HG02759 (cell line): ENCODE measurements at regions not wholly inside any gene's neighbourhood (a gene's known extent, or its start where the extent isn't known, plus 50 kb on each side); places are given as distances from the start of the nearest gene placed in this dataset.
"Not testable (repeated sequence)": the region's sequence is repeated elsewhere in the genome, so short reads cannot be mapped to it uniquely, and the experiment has no call there.

Source experiments
- ATAC-seq: cut with Tn5 transposase; IDR thresholded peaks from one replicate; pipeline ENCODE4 v1.9.1; 2021; ENCODE audit warnings: mild to moderate bottlenecking, moderate library complexity; ENCODE audit not compliant: unreplicated experiment

- not testable (repeated sequence) for ATAC-seq
These were observed 153.1 kb upstream of the LRRC61 start for GRCh38 chr7:150169943-150170490.

GRCh38 chr7:150183602-150184001 is 139.6 kb upstream of the LRRC61 start:
- ATAC-seq = not testable (repeated sequence)

- peak; percentile 92 for ATAC-seq
These were observed 133.2 kb upstream of the LRRC61 start for GRCh38 chr7:150189963-150190362.

GRCh38 chr7:150192541-150192940 is 130.6 kb upstream of the LRRC61 start:
- not testable (repeated sequence) for ATAC-seq

- ATAC-seq = not testable (repeated sequence)
These were observed 129.3 kb upstream of the LRRC61 start for GRCh38 chr7:150193866-150194265.
